Femur (tissue), 1 donor: ENCODE measurements at regions not wholly inside any gene's neighbourhood (a gene's known extent, or its start where the extent isn't known, plus 50 kb on each side); places are given as distances from the start of the nearest gene placed in this dataset.
"Not testable (repeated sequence)": the region's sequence is repeated elsewhere in the genome, so short reads cannot be mapped to it uniquely, and the experiment has no call there.

Experiments used
- DNase-seq: peaks from one replicate; pipeline ENCODE4 v3.0.0-alpha.2; 2017

DNA sequence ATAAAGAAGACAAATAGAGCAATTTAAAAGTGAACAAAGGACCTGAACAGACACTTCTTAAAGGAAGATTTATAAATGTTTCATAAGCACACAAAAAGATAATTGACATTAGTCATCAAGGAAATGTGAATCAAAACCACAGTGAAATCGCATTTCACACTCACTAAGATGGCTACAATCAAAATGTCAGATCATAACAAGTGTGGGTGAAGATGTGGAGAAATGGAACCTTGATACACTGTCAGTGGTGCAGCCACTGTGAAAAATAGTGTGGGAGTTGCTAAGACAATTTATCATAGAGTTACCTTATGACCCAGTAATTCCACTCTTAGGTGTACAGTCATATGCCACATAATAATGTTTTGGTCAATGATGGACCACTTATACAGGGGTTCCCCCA is 54.5 kb upstream of the HTR4 start:
- DNase-seq: no peak

DNA sequence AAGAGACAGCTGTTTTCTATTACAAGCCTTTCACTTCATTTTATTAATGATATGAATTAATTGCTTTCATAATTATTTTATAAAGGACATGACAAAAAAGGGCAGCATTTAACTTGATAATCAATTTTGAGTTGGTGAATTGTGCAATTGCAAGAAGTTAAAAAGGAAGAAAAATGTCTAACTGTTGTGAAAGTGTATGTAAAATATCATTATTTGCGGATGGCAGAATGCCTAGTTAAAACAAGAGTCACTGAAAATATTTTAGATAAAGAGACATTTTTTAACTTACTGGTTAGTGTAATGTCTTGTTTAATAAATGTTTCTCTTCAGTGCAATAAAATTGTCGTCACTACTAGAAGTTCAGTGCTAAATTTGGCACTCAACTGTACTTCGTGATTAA is 57.6 kb upstream of the HTR4 start:
- DNase-seq: no peak

DNA sequence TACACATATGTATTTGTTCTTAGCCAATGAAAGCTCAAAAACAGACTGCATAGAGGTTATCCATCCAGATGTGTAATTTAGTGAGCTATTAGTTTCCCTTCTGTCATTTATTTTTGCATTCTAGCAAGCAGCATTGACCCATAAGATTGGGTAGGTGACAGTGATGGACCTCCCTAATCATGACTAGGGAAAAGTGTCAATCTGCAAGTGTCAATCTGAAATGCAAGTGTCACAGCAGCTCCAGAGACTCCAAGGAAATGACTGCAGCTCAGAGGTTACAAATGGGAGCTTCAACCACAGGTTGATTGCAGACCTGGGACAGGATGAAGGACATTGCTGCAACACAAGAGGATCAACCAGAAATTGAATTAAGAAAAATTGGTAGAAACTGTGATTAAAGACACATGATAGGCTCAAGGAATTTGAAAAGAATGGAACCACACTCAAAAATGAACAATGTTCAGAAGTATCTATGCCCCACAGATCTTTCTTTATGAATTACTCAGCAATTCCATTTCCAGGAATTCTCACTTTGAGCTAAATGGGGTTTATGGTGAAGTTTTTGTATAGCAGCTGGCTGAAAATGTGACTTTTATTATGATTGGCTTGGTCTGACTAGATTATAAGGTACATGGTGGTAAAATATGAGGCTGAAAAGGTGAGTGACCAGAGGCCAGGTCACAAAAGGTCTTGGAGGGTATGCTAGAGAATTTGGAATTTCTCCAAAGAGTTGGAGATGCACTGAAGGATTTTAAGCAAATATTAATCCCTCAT is 59.6 kb upstream of the HTR4 start:
- DNase-seq: no peak

- DNase-seq: no peak
These were observed 62.4 kb upstream of the HTR4 start for GRCh38 chr5:148716716-148717115.

DNA sequence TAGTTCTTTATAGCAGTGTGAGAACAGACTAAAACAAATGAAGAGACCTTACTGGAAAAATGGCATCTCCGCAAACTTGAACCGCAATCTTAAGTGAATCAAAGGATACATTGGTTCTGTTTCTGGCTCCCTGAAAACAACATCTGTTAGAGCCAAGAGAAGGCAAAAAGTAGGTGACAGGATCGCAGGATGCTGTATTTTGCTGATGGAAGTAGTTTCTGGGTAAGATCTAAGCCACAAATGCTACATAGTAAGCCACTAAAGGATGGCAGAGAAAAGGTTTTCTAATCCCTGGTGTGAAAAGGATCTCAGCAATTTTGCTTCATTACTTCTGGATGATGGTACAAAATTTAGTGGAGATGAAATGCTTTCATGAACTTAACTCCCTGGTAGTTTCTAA is 63.3 kb upstream of the HTR4 start:
- no peak for DNase-seq

DNA sequence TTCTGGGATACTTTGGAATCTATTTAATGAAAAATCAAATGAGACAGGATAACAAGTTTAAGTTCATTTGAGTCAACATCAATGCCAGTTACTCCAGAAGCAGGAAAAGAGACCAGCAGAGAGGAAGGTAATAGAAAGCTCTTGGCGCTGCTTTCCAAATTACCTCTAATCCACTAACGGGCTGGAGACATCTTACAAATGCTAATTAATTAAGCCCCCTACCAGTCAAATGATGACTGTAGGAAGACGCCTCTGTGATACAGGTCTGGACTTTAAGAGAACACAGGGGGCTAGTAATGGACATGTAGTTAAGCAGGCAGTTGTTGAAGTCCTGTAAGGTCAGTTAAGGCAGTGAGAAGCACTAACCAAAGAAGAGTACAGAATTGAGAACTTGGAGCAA is 65.3 kb upstream of the HTR4 start:
- DNase-seq: no peak

GRCh38 chr5:148720257-148720656 is 65.9 kb upstream of the HTR4 start:
- DNase-seq: no peak

GRCh38 chr5:148723143-148723542 is 68.8 kb upstream of the HTR4 start:
- no peak for DNase-seq

DNA sequence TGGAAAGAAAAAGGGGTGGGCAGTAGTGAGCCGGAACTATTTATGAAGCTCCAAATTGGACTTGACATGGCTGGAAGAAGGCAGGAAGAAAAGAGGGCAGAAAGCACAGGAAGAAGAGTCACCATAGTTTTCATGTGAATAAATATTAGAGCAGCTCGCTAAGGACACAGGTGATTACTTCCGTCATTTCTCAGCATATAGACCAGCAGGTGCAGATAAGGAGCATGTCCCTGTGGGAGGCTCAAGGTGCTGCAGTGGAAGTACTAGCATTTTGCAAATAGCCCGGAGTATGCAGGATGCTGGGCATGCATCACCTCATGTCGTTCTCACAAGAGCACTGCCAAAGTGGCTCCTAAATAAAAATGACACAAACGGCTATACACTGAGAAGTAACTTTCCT is 71.3 kb upstream of the HTR4 start:
- DNase-seq: no peak

GRCh38 chr5:148729182-148729581 is 74.9 kb upstream of the HTR4 start:
- no peak for DNase-seq

DNA sequence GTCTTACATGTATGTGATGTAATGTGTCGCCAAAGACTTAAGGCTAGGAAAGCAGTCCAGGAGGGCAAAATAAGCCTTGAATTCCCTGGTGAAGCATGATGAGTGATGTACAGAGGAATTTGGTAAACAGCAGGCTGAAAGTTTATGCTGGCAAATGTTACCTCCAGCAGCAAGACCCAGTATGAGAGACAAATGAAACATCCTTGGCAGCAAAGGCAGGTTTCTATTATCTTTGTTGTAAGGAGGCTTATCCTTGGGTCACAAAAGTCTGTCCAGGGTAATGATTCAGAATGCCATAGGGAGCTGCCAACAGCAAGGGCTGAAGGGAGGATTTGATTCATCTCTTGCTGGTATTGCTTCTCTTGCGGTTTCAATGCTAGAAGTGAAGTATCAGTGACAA is 75.9 kb upstream of the HTR4 start:
- no peak for DNase-seq

- peak; percentile 81 for DNase-seq
These were observed 76.9 kb upstream of the HTR4 start for GRCh38 chr5:148730942-148731898.

DNA sequence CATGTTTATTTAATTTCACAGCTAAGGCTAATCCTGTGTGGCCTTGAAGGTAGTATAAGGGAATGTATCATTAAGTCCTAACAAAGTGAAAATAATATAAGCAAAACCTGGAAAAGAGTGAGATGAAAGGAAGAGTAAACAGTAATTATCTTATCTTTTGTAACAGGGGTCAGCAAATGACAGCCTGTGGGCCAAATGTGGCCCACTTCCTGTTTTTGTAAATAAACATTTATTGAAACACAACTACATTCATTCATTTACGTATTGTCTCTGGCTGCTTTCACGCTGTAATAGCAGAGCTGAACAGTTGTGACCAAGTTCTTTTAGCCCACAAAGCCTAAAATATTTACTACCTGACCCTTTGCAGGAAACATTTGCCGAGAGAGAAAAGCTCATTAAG is 78.4 kb upstream of the HTR4 start:
- DNase-seq: no peak

DNA sequence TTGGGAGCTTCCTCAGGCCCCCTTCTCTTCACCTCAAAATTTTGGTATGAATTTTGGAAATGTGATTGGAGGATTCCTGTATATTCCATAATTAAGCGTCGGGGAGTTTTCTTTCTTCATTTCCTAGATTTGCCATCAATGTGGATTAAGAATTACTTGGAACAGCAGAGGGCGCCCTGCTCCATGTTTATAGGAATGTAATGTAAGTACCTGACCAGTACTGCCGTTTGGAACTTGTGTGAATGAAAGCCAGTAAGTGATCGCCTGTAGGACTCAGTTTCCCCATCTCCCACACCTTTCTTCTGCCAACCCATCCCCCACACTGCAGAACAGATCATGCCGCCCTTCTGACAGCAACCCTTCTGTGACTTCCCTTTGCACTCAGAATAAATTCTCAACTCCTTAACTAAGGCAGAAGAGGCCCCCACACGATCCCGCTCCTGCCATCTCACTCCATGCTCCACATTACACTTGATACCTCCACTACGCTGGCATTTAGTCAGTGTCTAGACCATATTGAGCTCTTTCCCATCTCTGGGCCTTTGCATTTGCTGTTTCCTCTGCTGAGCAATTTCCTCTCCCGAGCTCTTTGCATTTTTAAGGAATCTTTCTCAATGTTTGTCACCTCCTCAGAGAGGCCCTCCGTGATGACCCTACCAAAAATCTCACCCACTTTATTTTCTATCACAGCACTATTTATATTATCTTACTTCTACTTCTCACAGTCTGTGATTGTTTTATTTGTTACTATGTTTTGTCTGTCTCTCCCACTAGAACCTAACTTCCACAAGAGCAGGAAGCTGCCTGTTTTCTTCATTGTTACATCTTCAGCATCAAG is 79.5 kb upstream of the HTR4 start:
- DNase-seq: peak; percentile 82

GRCh38 chr5:148734518-148734917 is 80.2 kb upstream of the HTR4 start:
- no peak for DNase-seq

DNA sequence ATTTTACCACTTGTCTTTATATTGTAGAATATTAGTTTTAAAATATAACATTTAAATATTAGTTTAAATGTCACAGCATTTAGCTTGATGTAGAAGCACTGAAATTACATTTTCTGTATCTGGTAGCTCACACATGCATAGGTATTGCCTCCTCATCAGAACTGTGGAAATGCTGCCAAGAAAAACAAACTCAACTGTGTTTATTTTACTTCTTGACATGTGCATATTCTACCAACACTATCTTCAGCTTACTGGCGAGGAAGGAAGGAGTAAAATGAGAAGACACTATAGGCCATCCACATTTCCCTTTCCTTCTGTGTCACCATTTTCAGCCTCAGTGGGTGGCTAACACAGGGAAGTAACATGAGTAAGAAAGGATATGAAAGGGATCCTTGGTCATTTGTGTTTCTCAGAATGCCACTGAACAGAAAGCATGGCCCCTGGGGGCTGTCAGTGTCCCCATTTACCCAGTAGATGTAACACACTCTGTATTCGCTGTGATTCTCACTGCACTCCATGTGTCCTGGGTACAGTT is 81.0 kb upstream of the HTR4 start:
- no peak for DNase-seq

DNA sequence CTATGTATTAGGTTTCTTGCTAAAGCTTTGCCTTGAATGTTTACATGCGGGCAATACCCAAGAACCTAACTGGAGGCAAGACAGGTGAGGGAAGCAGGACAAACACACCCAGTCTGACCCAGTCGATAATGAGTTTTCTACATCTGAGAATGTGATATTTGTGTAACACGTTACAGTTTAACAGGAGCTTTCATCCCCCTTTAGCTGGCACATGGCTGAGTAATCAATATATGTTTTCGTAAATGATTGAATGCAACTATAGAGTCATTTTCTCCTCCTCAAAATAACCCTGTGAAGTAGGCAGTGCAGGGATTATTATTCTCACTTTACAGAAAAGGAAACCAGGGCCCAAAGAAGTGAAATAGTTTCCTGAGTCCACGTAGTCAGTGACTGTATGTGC is 84.7 kb upstream of the HTR4 start:
- DNase-seq: no peak

DNA sequence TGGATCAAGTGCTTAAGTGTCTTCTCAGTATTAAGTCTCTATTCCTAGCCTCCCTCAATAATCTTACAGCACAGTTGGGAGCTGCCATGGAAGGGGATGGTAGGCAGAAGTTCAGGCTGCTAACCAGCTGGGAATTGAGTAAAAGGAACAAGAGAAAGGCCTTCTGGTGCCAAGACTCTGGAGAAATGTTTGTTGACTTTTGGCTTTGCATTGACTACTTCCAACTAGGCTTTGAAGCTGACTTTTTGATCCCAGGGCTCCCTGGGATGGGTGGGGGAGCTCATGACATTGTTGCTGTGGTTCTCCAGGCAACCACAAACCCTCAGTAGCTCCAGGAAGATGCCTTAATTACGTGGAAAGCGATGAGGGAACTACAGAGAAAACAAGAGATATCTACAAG is 85.2 kb upstream of the HTR4 start:
- no peak for DNase-seq

DNA sequence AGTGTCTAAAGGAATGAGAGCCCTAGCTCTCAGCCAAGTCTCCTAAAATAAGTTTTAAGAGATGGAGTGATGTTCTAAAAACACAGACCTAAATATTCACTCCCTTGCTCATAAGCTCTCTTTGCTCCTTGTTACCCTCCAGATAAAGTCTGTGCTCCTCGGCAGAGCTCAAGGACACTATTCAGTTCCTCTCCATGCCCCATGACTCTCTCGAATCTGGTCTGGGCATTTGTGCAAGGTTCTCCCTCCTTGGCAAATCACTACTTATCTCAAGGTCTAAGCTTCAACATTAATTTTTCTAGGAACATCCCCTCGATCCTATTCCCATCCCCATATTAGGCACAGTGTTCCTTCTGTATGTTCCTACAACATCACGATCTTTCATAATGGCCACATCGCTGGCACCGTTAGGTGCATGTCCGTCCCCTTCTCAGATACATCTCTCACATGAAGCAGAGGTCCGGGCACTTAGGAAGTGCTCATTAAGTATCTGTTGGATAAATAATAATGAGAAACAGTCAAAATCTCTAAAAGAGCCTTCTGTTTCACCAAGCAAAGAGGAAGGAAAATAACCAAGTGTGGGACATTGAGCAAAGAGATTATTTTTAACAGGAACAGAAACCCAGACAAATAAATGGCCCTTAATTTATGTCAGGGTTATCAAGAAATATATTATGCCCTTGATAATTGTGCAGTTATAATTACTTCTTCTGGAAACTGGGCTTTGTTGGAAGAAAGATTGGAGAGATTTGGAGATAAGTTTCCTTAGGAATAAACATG is 85.9 kb upstream of the HTR4 start:
- no peak for DNase-seq

- no peak for DNase-seq
These were observed 85.3 kb upstream of the ADRB2 start for GRCh38 chr5:148740966-148741742.

- DNase-seq: not testable (repeated sequence)
These were observed 84.6 kb upstream of the ADRB2 start for GRCh38 chr5:148741766-148742165.
